Neutrophil (primary cell): ENCODE measurements at regions not wholly inside any gene's neighbourhood (a gene's known extent, or its start where the extent isn't known, plus 50 kb on each side); places are given as distances from the start of the nearest gene placed in this dataset.

Source experiments
- H3K27ac ChIP-seq: fragments of 200-600 bp; sonication (generic); 2 replicates; pipeline ENCODE4 v1.5.1; 2016; ENCODE audit warnings: mild to moderate bottlenecking, moderate library complexity
- H3K27me3 ChIP-seq: fragments of 200-600 bp; sonication (generic); 2 replicates; pipeline ENCODE4 v1.6.0; 2016; ENCODE audit warnings: mild to moderate bottlenecking
- H3K36me3 ChIP-seq: fragments of 200-600 bp; sonication (generic); 2 replicates; pipeline ENCODE4 v1.5.1; 2017
- H3K4me1 ChIP-seq, 2 experiments: fragments of 200-600 bp in 1 of 2; sonication (generic) in 1 of 2; 1 replicate in 1 of 2; 2 replicates in 1 of 2; pipeline versions ENCODE4 v1.5.1 to v1.6.1; 2013 to 2016; ENCODE audit warnings: low read depth in 1 of 2, low read length in 1 of 2, mild to moderate bottlenecking in 1 of 2, moderate library complexity in 1 of 2; ENCODE audit not compliant: control insufficient read depth in 1 of 2, insufficient read depth in 1 of 2
- H3K4me3 ChIP-seq, 2 experiments: fragments of 200-600 bp in 1 of 2; sonication (generic) in 1 of 2; 1 replicate in 1 of 2; 2 replicates in 1 of 2; pipeline ENCODE4 v1.5.1; 2013 to 2016; ENCODE audit warnings: low read depth in 1 of 2, low read length in 1 of 2, mild to moderate bottlenecking in 1 of 2, moderate library complexity in 1 of 2
- H3K9me3 ChIP-seq: fragments of 200-600 bp; sonication (generic); 2 replicates; pipeline ENCODE4 v1.5.1; 2016
- TF ChIP-seq, protein P1 (sequence below): fragments of 200-600 bp; sonication (generic); IDR thresholded peaks from 2 replicates; pipeline ENCODE4 v1.5.1; 2016; ENCODE audit warnings: antibody characterized with exemption

DNA sequence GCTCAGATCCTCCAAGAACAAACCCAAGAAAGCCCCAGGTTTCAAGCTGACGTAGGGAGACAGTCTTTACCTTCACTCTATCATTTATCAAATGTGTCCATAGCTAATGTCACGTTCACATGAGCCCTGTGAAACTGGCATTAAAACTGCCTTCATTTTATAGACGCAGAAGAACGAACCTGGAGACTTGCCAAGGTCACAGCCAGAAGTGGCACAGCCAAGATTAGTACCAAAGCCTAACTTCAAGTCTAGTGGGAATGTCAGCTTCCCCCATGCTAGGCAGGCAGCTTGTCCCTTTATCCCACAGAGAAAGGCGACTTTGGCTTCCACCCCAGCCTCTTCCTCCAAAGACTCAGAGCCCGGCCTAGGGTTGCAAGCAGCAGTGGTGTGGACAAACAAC is 517.2 kb downstream of the SHQ1 start:
- Histone ChIP-seq H3K4me3 (no peak overlapping the region), H3K27ac (no peak overlapping the region)
- TF ChIP-seq, protein P1, sequence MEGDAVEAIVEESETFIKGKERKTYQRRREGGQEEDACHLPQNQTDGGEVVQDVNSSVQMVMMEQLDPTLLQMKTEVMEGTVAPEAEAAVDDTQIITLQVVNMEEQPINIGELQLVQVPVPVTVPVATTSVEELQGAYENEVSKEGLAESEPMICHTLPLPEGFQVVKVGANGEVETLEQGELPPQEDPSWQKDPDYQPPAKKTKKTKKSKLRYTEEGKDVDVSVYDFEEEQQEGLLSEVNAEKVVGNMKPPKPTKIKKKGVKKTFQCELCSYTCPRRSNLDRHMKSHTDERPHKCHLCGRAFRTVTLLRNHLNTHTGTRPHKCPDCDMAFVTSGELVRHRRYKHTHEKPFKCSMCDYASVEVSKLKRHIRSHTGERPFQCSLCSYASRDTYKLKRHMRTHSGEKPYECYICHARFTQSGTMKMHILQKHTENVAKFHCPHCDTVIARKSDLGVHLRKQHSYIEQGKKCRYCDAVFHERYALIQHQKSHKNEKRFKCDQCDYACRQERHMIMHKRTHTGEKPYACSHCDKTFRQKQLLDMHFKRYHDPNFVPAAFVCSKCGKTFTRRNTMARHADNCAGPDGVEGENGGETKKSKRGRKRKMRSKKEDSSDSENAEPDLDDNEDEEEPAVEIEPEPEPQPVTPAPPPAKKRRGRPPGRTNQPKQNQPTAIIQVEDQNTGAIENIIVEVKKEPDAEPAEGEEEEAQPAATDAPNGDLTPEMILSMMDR, result no peak

DNA sequence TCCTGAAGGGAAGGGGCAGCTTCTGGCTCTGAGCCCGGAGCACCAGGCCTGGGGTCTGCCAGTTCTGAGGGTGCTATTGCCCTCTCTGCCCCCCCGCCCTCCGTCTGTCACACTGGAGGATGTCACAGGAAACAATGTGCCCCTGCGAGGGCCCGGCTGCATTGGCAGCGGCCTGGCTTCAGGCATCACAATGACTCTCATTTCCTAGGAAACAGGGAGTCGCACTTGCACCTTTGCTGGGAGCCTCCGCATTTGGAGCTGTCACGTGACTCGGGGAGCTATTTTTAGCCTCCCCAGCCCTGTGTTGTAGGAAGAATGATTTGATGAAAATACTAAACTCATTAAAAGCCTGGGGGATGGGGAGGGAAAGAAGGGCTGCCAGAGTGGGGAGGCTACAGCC is 518.9 kb downstream of the SHQ1 start:
- H3K27me3 ChIP-seq, result peaks cover 24% of the 10 kb centered on the region
- TF ChIP-seq, protein P1, result no peak
- no peaks in the 10 kb centered on the region for H3K36me3 ChIP-seq
- no peaks in the 10 kb centered on the region for H3K9me3 ChIP-seq
- H3K27ac ChIP-seq, result no peak overlapping the region
- no peaks in the 10 kb centered on the region for H3K4me1 ChIP-seq
- no peak overlapping the region for H3K4me3 ChIP-seq

More for the DNA sequence above, 517.2 kb downstream of the SHQ1 start:
- Histone ChIP-seq H3K36me3 (no peaks in the 10 kb centered on the region), H3K4me1 (no peaks in the 10 kb centered on the region), H3K9me3 (no peaks in the 10 kb centered on the region), H3K27me3 (peaks cover 24% of the 10 kb centered on the region)

DNA sequence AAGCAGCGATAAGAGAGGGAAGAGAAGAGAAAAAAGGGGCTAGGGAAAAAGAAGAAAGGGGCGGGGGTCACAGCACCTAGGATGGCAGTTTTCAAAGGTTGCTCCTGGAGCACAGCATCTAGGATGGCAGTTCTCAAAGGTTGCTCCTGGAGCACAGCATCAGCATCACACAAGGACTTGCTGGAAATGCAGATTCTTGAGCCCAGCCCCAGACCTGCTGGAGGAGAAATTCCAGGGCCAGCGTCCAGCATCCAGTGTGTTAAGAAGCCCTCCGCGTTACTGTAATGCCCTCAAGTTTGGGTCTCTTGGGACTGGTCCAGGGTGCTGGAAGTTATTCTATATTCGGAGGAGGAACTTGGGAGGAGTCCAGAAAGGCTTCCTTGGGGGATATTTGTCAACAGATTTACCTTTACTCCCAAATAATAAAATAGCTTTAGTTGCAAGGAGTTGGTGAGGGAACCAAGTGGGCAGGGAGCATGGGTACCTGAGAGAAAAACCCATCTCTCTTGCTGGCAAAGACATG is 519.4 kb downstream of the SHQ1 start:
- no peaks in the 10 kb centered on the region for H3K36me3 ChIP-seq
- no peaks in the 10 kb centered on the region for H3K4me1 ChIP-seq
- no peak overlapping the region for H3K4me3 ChIP-seq
- H3K27ac ChIP-seq, result no peak overlapping the region
- TF ChIP-seq, protein P1, result no peak
- no peaks in the 10 kb centered on the region for H3K9me3 ChIP-seq
- H3K27me3 ChIP-seq, result peaks cover 24% of the 10 kb centered on the region

DNA sequence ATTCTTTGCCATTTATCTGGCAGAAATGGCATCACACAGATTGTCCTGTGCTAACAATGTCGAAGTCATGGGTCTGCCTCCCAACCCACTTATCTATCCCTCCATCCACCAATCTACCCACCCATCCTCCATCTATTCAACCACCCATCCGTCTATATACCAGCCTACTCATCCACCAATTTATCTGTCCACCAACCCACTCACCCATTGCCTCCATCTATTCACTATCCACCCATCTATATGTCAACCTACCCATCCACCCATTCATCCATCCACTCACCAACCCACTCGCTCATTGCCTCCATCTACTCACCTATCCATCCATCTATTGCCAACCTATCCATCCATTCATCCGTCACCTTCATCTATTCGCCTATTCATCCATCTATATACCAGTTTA is 521.2 kb downstream of the SHQ1 start:
- Histone ChIP-seq H3K9me3 (no peaks in the 10 kb centered on the region), H3K36me3 (no peaks in the 10 kb centered on the region), H3K27ac (no peak overlapping the region), H3K27me3 (peaks cover 24% of the 10 kb centered on the region), H3K4me1 (no peaks in the 10 kb centered on the region), H3K4me3 (no peak overlapping the region)
- TF ChIP-seq, protein P1, result no peak

DNA sequence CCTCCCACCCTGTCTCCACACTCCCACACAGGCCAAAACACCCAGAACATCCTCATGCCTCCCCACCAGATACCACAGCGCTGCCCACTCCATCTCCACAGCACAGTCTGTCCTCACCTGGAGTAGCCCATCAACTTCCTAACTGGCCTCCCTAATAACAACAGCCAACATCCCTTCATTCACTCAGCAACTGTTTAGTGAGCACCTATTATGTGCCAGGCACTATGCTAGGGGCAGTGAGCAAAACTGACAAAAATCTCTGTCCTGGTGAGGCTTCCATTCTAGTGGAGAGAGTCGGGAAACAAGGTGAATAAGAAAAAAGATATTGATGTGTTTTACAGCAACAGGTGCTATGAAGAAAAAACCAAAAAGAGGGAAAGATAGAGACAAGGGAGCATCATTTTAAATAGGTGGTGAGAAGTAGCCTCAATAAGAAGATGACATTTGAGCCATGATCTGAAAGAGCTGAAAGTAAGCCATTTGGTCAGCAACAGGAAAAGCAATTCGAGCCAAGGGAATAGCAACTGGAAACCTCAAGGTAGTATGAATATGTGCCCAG is 523.9 kb downstream of the SHQ1 start:
- TF ChIP-seq, protein P1, result no peak
- H3K4me1 ChIP-seq, result no peaks in the 10 kb centered on the region
- H3K27me3 ChIP-seq, result peaks cover 15% of the 10 kb centered on the region
- no peaks in the 10 kb centered on the region for H3K9me3 ChIP-seq
- no peaks in the 10 kb centered on the region for H3K36me3 ChIP-seq
- no peak overlapping the region for H3K27ac ChIP-seq
- H3K4me3 ChIP-seq, result no peak overlapping the region
